Left lung (tissue), 4 donors: ENCODE measurements at regions not wholly inside any gene's neighbourhood (a gene's known extent, or its start where the extent isn't known, plus 50 kb on each side); places are given as distances from the start of the nearest gene placed in this dataset.

Experiments
- ATAC-seq: fragments of 200-7000 bp; cut with Tn5 transposase; one replicate; pipeline ENCODE4 v1.9.1; 2020; ENCODE audit warnings: moderate library complexity
- DNase-seq, 4 donors: peaks; one replicate each; pipeline ENCODE4 v3.0.0-alpha.2; 2013 to 2020
- H3K27ac ChIP-seq, 2 donors: fragments of 200-600 bp; sonication (generic) in 1 of 2; one replicate each; pipeline versions ENCODE4 v1.5.0 to v1.8.0; 2020 to 2021
- H3K27me3 ChIP-seq, 2 donors: fragments of 200-600 bp; sonication (generic) in 1 of 2; one replicate each; pipeline versions ENCODE4 v1.5.0 to v1.8.0; 2020 to 2021
- H3K36me3 ChIP-seq, 2 donors: fragments of 200-600 bp; sonication (generic) in 1 of 2; one replicate each; pipeline versions ENCODE4 v1.5.0 to v1.8.0; 2020 to 2021
- H3K4me1 ChIP-seq, 2 donors: fragments of 200-600 bp; one replicate each; pipeline ENCODE4 v1.8.0; 2021
- H3K4me3 ChIP-seq, 2 donors: fragments of 200-600 bp; sonication (generic) in 1 of 2; one replicate each; pipeline versions ENCODE4 v1.5.0 to v1.8.0; 2020 to 2021; ENCODE audit warnings: mild to moderate bottlenecking in 1 of 2
- H3K9me3 ChIP-seq, 2 donors: fragments of 200-600 bp; sonication (generic) in 1 of 2; one replicate each; pipeline versions ENCODE4 v1.5.0 to v1.8.0; 2020 to 2021
- intact Hi-C, 2 donors: fragments of 100-400 bp; cut with DNase I; formaldehyde crosslinking; loops; one replicate each; pipeline versions ENCODE4 v1.11.2 to v1.14.2; 2022
- TF ChIP-seq, protein P1 (sequence below), 2 donors: fragments of 200-600 bp; sonication (generic) in 1 of 2; IDR thresholded peaks; one replicate each; pipeline versions ENCODE4 v1.5.0 to v1.8.0; 2021; ENCODE audit warnings: antibody characterized with exemption in 2 of 2
- donor health status: DM: no; HTN: yes; CAD: no.
- donor health status: DM: no; HTN: no; CAD: no.

DNA sequence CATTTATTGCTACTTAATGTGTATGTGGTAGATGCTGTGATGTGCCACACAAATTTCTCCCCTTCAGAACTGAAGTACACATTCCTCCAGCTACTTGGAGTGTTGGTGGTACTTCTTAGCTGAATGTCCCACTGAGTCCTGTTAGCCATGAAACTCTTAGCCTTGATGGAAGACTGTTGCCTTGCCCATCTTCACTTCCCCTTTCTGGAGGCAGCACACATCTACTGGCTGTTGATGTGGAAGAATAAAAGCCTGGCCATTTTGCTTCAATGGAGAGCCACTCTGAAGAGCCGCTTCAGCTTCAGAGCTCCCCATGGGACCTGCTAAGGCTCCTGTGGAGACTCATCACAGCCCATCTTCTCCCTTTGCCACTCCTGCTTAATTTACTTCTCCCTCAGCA, 157.7 kb upstream of the PITX2 start:
- Histone ChIP-seq H3K9me3 (no peaks in the 10 kb centered on the region), H3K27ac (no peak overlapping the region), H3K4me3 (no peak overlapping the region), H3K36me3 (no peaks in the 10 kb centered on the region), H3K4me1 (no peaks in the 10 kb centered on the region), H3K27me3 (no peaks in the 10 kb centered on the region)
- intact Hi-C loops: no loop called here
- ATAC-seq (no peak), DNase-seq (no peak)
- TF ChIP-seq, protein P1, sequence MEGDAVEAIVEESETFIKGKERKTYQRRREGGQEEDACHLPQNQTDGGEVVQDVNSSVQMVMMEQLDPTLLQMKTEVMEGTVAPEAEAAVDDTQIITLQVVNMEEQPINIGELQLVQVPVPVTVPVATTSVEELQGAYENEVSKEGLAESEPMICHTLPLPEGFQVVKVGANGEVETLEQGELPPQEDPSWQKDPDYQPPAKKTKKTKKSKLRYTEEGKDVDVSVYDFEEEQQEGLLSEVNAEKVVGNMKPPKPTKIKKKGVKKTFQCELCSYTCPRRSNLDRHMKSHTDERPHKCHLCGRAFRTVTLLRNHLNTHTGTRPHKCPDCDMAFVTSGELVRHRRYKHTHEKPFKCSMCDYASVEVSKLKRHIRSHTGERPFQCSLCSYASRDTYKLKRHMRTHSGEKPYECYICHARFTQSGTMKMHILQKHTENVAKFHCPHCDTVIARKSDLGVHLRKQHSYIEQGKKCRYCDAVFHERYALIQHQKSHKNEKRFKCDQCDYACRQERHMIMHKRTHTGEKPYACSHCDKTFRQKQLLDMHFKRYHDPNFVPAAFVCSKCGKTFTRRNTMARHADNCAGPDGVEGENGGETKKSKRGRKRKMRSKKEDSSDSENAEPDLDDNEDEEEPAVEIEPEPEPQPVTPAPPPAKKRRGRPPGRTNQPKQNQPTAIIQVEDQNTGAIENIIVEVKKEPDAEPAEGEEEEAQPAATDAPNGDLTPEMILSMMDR (IDR thresholded peaks at IDR 0.05): no peak

GRCh38 chr4:110781944-110782343, 159.1 kb upstream of the PITX2 start:
- TF ChIP-seq, protein P1 (IDR thresholded peaks at IDR 0.05): no peak
- DNase-seq (no peak), ATAC-seq (no peak)
- H3K4me3 ChIP-seq: no peak overlapping the region
- intact Hi-C loops: no loop called here
- H3K4me1 ChIP-seq: no peaks in the 10 kb centered on the region
- H3K27ac ChIP-seq: no peak overlapping the region
- H3K27me3 ChIP-seq: no peaks in the 10 kb centered on the region
- no peaks in the 10 kb centered on the region for H3K9me3 ChIP-seq
- no peaks in the 10 kb centered on the region for H3K36me3 ChIP-seq

DNA sequence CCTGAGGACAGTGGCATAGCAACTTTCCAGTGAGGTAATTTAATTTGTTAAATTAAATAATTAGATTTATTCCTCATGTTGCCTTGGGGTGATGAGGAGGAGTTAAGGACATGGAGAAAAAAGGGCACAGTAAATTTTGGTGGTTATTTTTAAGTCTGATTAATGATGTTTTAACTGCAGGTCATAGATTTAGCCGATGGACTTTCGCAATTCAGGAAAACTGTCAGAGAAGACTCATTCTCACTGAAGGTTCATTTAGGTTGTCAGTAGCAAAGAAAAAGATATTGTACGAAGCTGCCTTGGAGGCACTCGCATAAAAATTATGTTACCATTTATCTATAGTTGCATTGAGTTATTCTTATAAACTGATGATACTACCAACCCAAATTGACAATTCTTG, 164.2 kb upstream of the PITX2 start:
- no peak for ATAC-seq
- no peak for DNase-seq
- H3K36me3 ChIP-seq: no peaks in the 10 kb centered on the region
- no peaks in the 10 kb centered on the region for H3K4me1 ChIP-seq
- H3K27me3 ChIP-seq: no peaks in the 10 kb centered on the region
- H3K9me3 ChIP-seq: no peaks in the 10 kb centered on the region
- no peak overlapping the region for H3K4me3 ChIP-seq
- TF ChIP-seq, protein P1 (IDR thresholded peaks at IDR 0.05): no peak
- intact Hi-C loops: no loop called here
- H3K27ac ChIP-seq: no peak overlapping the region

- Histone ChIP-seq H3K36me3 (no peaks in the 10 kb centered on the region), H3K27me3 (no peaks in the 10 kb centered on the region), H3K4me3 (no peak overlapping the region), H3K27ac (no peak overlapping the region), H3K9me3 (no peaks in the 10 kb centered on the region), H3K4me1 (no peaks in the 10 kb centered on the region)
- TF ChIP-seq, protein P1 (IDR thresholded peaks at IDR 0.05): no peak
- DNase-seq (no peak), ATAC-seq (no peak)
- intact Hi-C loops: no loop called here
Observed at GRCh38 chr4:110787707-110788106, 164.8 kb upstream of the PITX2 start.

DNA sequence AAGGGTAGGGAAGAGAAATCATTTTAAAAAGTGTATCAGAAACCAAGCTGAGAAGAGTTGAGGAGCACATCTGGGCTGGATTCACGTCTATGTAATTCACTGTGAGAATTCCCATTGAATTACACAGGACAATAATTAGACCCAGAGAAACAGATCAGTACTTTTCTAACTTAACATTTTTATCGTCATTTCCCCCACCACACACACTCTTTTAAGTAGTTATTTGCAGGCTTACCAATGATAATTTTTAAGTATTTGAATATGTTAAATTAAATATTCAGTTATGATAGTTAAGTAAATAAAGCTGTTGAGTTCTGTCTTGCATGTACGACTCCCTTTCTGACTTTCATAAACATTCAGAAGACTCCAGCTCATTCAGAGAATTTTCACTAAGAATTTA, 165.4 kb upstream of the PITX2 start:
- intact Hi-C loops: no loop called here
- no peaks in the 10 kb centered on the region for H3K4me1 ChIP-seq

More for the DNA sequence above, 165.4 kb upstream of the PITX2 start:
- ATAC-seq (no peak), DNase-seq (no peak)
- Histone ChIP-seq H3K36me3 (no peaks in the 10 kb centered on the region), H3K9me3 (no peaks in the 10 kb centered on the region), H3K27ac (no peak overlapping the region), H3K27me3 (no peaks in the 10 kb centered on the region), H3K4me3 (no peak overlapping the region)
- TF ChIP-seq, protein P1 (IDR thresholded peaks at IDR 0.05): no peak
